ENCODE measurements at regions not wholly inside any gene's neighbourhood (a gene's known extent, or its start where the extent isn't known, plus 50 kb on each side); places are given as distances from the start of the nearest gene placed in this dataset.

DNA sequence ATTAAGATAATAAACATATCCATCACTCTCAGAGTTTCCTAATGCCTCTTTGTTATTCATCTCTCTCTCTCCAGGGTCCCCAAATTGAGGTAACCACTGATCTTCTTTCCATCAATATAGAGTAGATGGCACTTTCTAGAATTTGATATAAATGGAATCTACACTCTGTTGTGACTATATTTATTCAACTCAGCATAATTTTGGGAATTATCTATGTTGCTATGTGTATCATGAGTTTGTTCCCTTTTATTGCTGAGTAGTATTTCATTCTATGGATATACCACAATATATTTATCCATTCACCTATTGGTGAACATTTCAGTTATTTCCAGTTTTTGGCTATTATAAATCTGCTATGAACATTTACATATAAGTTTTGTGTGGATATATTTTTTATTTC is 230.7 kb downstream of the HLX start:
- DNase-seq: no peak

DNA sequence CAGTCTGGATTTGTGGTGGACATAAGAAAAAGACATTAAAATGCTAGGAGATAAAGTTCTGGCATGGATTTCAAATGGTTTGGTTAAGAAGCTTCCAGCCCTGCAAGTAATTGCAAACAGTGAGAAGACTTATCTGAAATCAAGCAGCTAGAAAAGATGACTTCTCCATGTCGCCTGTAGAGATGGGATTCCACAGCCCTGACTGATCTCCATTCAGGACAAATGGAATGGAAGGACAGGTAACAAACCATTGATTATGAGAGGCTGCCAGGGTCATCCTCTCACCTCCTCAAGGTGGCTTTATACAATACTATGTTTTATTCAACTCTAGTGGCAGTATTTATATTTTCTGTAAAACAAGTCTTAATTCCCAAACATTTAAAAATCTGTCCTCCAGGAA is 237.9 kb downstream of the HLX start:
- no peak for DNase-seq

DNA sequence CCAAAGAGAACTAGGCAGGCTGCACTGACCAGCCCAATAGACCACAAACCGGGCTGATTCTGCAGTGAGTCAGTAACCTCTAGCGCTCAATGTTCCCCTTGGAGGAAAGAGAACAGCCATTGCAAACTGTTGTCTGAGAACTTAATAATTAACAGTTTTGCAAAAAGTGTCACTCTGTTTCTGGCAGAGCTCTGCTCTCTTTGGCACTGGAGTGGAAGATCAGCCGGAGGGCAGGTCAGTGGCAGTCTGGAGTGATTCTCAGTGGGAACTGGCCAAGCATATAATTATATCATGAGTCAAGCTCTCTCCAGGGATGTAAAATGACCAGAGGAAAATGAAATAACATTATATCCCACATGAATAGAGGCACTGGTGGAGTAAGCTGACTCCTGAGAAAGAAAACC is 238.3 kb downstream of the HLX start:
- DNase-seq: no peak

DNA sequence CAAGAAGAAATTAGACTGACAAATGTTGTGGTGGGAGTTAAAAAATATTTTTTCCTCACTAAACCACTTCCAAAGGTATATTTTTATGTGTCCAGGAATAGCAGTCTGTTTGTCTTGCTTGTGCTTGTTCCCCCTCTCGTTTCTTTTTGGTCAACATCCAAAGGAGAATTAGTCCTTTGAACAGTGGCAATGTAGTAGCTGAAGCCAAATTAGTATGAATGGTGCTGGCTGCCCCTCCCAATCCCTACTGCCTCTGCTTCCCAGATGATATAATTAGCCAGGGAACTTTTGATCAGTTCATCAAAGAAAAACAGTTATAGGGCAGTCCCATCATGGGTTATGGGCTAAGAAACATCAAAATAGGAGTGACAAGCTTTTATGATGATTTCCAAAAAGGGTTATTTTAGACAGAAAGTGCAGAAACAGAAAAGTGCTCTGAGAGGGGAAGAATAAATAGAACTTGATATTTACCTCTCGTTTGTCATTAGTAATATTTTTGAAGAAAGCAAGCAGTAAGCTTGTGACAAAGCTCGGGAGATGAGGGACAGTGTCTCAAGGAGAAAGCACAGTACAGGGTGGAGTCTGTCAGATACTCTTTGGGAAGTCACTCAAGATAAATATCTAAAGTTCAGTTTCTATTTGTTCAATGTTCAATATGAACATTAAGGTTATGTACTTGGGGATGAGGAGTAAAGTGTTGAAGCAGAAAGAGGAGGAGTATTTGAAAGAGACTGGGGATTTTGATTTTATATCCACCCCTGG is 239.1 kb downstream of the HLX start:
- no peak for DNase-seq

DNA sequence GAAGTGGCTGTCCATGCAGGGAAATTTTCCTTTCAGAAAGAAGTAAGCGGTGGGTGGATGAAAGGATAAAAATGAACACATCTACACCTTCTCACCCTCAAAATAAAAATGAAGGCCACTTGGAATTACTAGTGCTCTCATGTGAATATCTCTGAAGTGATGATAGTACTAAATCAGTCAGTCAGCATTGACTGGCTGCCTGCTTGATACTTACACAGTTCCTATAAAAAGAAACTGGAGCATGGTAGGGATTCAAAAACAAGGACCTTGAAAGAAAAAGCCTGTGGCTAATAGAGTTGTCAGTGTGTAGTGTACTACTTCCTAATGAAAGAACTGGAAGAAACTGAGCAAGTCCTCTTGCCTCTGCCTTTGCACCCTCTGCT is 239.7 kb downstream of the HLX start:
- DNase-seq: no peak

DNA sequence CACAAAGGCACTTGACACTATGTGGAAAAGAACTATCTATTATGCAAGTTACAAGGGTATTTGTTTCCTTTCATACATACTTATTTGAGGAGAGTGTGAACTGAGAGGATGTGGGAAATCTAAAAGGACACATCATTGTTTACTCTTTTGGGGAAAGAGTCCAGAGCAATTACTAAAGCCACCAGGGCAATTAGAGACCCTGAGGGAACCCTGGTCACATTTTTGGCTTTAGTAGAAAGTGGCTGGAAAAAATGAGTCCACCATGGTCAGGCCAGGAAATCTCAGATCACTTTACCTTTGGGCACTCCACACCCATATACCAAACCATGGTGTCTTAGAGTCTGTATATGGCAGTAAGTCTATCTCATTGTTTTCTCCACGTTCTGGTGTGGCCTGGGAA is 243.3 kb downstream of the HLX start:
- no peak for DNase-seq

DNA sequence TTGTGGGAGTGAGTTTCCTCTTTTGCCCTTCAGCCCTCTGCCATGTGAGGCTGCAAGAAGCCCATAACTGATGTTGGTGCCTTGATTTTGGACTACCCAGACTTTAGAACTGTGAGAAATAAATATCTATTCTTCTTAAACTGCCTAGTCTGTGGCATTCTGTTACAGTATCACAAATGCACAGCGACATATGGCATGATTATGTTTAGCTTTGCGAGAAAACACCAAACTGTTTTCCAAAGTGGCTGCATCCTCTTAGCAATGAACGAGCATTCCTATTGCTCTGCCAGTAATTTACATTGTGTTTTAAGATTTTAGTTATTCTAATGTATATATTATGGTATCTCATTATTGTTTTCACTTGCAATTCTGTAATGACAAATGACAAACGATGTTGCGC is 246.7 kb downstream of the HLX start:
- no peak for DNase-seq

DNA sequence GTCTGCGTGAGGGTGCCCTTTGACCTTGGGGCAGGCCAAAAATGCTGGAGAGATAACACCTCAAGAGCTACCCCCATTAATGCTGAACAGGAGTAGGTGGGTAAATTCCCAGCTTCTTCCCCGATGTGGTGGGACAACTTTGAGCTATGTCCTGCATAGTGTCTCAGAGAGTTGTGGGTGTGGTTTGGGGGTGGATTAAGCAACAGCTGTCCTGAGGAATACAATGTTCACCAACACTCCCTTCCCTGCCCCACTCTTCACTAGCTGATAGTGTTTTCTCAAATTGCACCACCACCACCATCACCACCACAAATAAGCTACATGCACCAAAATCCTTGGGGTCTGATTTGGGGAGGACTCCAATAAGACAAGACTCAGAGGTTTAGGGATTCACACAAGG is 258.4 kb downstream of the HLX start:
- no peak for DNase-seq

DNA sequence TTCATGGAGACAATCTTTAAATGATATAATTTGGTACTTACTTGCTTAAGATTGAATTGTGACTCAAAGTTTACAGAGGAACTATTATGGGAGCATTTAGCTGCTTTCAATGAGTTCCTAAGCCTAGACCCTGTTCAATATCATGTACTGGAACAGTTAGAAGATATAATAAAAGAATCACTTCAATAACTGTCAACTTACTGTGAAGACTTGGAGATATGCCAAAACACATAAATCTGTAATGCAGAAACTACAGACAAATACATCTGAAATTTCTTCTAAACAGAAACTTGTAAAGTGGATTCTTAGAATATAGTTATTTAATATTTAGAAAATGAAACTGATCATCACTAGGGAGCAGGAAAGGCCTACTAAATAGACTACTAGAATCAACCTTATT is 259.3 kb downstream of the HLX start:
- DNase-seq: no peak

DNA sequence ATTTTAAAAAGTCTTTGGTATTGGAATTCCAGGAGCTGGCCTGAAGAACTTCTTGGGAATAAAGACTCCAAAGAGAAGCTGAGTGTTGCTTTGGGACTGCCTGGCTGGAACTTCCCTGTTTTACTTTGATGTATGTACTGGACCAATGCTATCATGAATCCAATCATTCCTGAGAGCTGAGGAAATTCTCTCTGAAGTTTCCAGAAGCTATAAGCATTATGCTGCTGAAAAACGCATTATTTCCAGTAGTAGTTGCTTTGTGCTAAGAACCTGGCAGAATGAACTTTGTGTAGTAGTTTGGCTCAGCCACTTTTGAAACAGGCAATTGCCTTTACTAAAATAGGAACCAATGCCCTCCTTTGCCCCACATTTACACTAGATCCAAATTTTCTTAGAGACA is 260.7 kb downstream of the HLX start:
- peak; percentile 34 for DNase-seq

DNA sequence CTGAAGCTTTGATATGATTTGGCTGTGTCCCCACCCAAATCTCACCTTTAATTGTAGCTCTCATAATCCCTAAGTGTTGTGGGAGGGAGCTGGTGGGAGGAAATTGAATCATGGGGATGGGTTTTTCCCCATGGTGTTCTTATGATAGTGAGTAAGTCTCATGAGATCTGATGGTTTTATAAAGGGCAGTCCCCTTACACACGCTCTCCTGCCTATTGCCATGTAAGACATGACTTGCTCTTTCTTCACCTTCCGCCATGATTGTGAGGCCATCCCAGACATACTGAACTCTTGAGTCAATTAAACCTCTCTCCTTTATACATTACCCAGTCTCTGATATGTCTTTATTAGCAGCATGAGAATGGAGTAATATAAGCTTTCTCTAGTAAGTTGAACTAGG is 261.9 kb downstream of the HLX start:
- DNase-seq: no peak

DNA sequence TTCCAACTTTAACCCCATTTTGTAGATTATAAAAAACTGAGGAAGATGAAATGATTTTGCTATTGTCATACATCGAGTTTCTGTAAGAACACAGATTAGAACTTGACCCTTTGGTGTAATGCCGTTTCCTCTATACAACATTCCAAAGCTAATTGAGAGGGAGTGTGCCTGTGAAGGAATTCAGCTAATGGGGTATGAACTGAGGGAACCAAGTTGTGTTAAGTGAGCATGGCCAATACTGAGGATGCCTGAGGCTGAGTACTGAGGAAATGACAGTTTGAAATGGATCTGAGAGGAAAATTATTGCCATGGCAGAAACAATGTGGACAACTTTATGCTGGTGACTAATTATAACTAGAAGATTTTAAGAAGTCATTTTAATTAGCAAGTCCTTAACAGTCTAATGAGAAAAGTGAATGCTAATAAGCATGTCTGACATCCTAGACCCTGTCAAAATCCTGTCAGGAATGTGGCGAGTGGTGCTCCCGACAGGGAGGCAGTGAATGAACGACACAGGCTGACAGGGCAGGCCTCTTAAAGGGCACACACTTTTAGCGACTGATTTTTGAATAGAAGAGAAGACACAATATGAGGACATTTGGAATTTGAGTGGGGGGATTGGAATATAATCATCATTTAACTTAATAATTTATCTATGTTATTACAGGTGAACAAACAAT is 262.5 kb downstream of the HLX start:
- DNase-seq: no peak

DNA sequence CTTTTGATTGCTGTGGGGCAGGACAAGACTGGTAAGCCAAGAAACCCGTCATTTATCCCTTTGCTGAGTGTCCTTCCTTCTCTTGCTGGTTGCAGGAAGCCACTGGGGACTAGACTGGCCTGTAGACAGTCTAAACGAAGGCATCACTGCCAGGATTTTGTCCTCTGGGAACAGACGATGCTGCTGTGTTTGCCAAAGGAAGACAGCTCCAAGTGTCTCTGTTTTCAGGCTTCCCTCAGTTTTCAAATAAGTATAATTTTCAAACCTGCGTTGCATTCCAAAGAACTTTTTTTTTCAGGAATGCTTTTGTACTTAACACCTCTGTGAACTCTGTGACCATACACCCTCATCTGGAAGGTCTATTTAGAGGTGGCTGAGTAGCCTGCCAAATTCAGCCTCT is 269.4 kb downstream of the HLX start:
- DNase-seq: peak; percentile 45

DNA sequence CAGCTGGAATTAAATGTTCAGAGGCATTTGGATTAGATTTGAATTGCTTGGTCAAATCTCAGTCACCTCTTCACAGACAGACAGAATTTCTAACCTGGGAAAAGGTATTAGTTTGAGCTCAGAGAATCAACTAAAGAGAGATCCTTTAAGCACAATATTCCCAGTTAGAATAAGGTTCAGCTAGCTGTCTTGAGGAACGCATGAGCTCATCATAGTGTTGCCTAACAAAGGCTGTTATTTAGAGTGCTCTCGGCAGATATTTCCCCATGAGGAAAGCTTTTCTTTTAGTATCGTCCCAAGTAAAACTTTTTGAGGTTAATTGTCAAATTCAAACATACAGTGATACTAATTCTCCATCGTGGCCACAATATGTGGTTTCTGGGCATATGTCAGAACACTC is 269.9 kb downstream of the HLX start:
- DNase-seq: peak; percentile 42

DNA sequence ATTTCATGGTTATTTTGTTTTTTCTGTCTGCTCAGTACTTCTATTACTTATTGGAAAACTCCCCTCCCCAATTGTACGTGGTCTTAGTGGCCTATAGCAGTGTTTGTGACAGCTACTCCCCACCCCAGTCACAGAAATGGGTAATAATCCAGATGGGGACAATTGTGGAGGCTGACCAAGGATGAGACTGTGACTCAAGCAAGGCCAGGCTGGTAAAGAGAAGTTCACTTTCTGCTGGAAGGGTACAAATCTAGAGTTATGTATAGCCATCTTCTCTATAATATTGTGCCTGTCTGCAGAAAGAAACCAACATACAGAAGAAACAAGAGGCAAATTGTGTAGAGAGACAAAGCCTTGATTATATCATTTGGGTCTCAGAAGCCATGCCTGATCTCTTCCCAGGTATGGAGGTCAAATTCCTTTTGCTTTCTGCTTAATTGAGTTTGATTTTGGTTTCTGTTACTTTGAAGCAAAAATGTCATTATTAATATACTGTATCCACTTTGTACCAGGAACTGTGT is 270.4 kb downstream of the HLX start:
- DNase-seq: no peak

DNA sequence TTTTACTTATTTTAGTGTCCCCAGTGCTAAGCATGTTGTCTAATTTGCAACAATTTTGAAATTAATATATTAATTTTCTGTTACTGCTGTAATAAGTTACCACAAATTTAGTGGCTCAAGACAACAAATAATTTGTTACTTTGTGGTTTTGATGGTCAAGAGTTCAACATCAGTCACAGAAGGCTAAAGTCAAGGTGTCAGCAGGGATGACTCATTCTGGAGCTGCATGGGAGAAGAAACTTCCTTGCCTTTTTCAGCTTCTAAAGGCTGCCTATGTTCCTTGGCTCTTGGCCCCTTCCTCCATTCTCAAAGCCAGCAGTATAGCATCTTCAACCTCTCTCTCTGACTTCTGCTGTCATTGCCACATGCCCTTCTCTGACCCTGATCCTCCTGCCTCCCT is 271.8 kb downstream of the HLX start:
- DNase-seq: no peak

DNA sequence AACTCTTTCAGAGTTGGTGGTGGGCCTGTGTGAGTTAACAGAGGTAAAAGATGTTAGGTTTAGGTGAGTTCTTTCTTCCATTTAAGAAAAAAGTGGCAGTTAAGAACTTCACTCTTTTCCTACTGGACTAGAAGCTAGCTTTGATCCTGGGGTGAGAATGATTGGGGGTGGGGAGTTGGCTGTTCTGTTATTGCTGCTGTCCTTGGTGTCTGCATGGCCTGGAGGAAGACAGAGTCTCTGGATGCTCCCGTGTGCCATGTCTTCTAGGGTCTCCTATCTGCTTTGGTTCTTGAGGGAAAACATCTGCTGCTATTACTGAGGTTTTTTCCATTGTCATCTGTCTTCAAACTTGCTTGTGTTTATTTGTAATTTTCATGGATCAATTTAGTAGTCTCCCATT is 275.7 kb downstream of the HLX start:
- no peak for DNase-seq

DNA sequence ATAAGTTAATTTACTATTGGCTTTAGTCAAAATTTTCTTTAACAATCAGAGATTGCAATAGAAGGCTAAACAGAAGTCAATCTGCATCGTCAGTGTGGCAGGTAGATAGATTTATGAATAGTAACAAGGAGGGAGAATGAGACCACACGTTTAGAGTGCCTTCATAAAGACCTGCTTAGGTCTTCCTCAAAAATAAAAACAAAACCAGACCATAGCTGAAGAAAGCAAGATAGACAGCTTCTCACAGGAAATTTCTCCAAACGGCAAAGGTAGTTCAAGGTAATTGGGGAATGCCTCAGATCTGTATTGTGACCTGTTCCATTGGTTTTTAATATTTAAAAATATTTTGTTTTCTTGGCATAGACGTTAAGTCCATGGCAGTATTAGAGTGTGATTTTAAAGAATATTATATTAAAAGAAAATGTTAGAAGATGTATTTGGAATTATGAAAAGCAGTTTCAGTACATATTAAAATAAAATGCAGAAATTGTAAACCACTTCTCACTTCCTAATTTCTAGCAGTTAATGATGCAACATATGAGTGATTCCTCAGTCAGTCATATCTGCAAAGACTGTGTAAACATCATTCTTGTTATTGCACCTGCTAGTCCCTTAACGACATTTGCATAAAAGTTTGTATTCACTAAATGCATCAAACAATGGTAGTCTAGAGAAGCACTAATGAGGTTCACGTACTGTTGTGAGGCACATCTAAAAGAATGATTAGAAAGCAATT is 278.0 kb downstream of the HLX start:
- no peak for DNase-seq

DNA sequence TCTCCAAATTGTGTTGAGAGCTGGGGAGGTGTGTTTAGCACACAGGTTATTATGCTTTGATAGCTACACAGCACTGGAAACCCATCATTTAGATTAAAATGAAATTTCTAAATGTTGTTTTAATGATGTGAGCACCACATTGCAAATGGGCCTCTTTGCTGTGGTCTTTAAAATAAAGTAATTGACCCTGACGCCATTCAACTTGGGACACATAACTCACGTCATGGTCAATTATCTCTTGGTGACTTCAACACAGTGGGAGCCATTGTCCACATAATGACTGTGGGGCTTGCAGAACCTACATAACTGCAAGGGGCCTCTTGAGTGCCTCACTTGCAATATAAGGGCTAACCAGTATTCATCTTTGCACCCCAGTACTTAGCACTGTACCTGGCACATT is 280.4 kb downstream of the HLX start:
- DNase-seq: no peak

DNA sequence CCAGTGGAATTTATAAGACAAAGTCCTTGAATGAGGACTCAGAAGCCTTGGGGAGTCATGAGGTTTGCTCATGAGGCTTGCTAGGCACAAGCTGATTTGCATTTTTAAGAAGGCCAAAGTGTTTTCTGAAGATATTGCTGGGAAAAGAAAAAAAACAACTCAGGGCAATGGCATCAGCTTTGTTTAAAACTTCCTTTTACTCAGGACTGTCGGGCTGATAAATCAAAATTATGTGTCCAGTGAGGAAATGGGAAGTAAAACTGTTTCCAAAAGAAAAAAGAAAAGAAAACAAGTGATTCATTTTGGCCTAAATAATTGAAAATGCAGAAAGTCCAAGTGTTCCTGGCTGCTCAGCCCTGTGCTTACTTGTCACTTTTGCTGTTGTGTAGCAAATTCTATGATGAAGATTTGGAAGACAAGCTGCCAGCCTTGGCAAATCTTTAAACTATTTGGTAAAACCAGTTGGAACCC is 282.4 kb downstream of the HLX start:
- no peak for DNase-seq

DNA sequence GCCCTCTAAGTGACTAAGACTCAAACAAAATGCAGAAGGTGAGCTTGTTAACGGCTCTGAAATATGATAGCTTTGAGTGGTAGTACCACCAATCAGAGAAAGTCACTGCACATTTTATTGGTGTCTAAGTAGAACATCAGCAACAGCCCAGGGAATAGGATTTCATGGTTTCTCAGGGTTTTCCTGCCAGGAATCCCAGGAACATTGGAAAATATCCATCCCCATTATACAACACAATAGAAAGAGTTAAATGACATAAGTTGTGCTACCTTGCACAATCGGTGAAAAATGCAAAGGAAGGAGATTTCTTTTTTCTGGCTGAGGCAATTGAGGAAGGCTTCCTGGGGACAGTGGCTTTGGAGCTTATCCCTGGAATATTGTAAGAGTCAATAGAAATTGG is 283.1 kb downstream of the HLX start:
- no peak for DNase-seq

DNA sequence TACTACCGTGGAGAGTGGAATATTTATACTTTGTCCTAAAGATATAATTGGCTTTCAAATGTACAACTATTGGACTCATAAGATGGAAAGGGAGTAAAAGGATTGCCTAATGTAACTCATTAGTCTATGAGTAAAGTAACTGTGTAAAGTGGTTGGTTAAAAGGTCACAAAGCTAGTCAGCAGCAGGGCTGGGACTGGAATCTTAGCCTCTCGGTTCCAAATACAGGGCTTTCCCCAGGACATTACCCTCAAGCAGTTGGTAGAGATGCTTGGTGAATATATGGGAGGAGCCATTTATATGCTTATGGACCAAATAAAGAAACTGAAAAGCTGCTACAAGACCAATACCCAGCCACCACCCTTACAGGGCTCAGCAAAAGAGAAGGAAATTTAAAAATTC is 283.7 kb downstream of the HLX start:
- no peak for DNase-seq

DNA sequence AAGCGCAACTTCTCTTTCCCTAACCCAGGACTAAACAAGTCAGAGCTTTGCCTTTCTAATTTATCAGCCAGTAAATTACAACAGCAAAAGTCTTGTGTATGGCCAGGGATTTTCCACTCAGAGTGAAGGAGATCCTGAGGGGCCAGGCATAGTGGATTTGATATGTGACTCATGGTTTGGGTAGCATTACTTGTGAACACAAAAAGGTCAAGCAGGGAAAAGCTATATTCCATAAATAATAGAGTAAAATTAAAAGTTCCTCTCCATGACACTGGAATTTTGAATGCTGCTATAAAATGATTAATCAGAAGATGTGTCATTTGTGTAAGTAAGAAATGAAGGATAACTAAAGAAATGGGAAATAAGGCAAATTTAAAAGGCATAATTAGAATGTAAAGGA is 284.8 kb downstream of the HLX start:
- no peak for DNase-seq
